ENCODE measurements at regions not wholly inside any gene's neighbourhood (a gene's known extent, or its start where the extent isn't known, plus 50 kb on each side); places are given as distances from the start of the nearest gene placed in this dataset.

DNA sequence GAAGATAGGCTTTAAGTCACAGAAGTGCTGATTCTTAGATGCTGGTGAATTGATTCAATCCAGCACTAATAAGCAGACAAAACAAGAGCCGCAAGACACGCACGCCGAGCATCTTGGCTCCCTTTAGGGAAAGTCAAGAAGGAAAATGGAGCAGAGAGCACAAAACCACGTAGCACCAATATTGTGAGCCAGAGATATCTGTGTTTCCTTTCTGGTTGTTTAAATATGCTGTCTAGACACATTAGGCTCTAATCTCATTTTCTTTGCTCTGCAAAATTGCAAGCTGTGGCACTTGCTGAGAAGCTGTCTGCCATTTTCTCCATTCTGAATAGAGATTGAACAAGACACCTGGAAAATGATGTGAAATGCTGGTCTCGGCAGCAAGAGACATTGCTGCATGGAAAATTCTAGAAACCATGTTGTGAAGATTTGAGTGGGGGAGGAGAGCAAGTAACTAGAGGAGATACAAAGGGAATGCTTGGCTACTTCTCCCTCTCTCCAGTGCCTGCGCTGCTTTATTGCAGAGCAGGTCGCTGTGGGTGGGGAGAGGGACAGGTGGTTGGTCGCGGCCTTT is 336.3 kb downstream of the MED10 start:
- Mint-ChIP-seq H3K27ac (no peak overlapping the region), H3K4me1 (ENCODE audit: low read depth) (no peaks in the 10 kb centered on the region), H3K36me3 (ENCODE audit: low read depth) (no peaks in the 10 kb centered on the region), H3K9me3 (no peaks in the 10 kb centered on the region), H3K27me3 (ENCODE audit: insufficient read depth) (no peaks in the 10 kb centered on the region), H3K4me3 (no peak overlapping the region)
- intact Hi-C loops (cut with micrococcal nuclease), result no loop called here
- DNase-seq (ENCODE audit: low spot score), result no peak

DNA sequence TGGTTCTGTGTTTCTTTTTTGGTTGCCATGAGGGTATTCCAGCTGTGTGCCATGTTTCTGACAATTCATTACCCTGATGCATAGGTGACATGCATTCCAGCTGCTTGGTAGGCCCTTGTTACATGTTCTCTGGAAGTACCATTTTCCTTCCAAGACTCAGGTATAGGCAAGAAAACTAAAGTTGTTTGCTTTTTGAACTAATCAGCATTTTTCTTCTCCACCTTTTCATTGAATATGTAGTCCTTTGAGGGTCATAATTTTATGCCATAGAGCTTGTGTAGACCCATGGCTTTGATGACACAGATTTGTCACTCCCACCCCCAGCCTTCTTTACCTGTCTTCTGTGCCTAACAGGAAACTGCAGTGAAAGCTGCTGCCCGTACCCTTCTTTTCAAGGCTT is 339.2 kb downstream of the MED10 start:
- H3K9me3 Mint-ChIP-seq, result no peaks in the 10 kb centered on the region
- no peak for DNase-seq (ENCODE audit: low spot score)
- intact Hi-C loops (cut with micrococcal nuclease), result no loop called here
- H3K27ac Mint-ChIP-seq, result no peak overlapping the region
- no peaks in the 10 kb centered on the region for H3K4me1 Mint-ChIP-seq (ENCODE audit: low read depth)
- H3K36me3 Mint-ChIP-seq (ENCODE audit: low read depth), result no peaks in the 10 kb centered on the region
- H3K4me3 Mint-ChIP-seq, result no peak overlapping the region
- no peaks in the 10 kb centered on the region for H3K27me3 Mint-ChIP-seq (ENCODE audit: insufficient read depth)

DNA sequence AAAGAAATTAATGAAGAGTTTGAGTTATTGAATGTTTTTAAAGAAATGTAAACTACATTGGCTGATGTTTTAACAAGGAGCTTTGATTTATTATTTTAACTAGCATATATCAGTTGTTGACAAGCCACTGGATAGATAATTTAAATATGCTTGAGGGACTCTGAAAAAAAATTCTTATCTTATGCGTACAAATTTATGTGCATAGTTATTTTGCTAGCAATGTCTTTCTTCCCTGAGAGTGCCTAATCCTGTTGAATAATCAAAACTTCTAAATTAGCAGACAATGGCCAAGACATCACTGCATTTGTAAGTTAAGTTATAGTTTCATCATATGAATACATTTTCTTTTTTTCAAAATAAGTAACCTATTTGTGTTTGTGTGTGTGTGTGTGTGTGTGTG is 342.3 kb downstream of the MED10 start:
- no peaks in the 10 kb centered on the region for H3K4me1 Mint-ChIP-seq (ENCODE audit: low read depth)
- DNase-seq (ENCODE audit: low spot score), result no peak
- H3K36me3 Mint-ChIP-seq (ENCODE audit: low read depth), result no peaks in the 10 kb centered on the region
- no peak overlapping the region for H3K4me3 Mint-ChIP-seq
- H3K9me3 Mint-ChIP-seq, result no peaks in the 10 kb centered on the region
- no peak overlapping the region for H3K27ac Mint-ChIP-seq
- intact Hi-C loops (cut with micrococcal nuclease), result no loop called here
- no peaks in the 10 kb centered on the region for H3K27me3 Mint-ChIP-seq (ENCODE audit: insufficient read depth)

DNA sequence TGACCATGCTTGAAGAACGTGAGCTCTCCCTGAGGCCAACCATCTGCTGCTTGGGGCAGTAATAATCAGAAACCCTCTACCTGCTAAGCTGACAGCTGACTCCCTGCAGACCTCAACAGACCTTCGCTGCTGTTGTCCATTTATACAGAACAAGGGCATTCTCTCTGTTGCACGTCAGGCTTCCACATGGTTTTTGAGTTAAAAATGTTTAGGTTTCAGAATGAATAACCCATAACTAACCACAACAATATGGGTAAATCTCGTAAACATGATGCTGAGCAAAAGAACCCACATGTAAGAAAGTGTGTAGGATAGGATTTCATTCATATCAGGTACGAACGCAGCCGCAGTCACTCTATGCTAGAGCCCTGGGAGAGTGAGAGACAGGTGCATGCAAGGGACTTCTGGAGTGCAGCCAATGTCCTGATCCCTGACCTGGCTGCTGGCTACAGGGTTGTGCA is 348.5 kb downstream of the MED10 start:
- H3K4me1 Mint-ChIP-seq (ENCODE audit: low read depth), result no peaks in the 10 kb centered on the region
- H3K9me3 Mint-ChIP-seq, result no peaks in the 10 kb centered on the region
- no peak for DNase-seq (ENCODE audit: low spot score)
- no peaks in the 10 kb centered on the region for H3K36me3 Mint-ChIP-seq (ENCODE audit: low read depth)
- intact Hi-C loops (cut with micrococcal nuclease), result no loop called here
- no peak overlapping the region for H3K4me3 Mint-ChIP-seq
- no peak overlapping the region for H3K27ac Mint-ChIP-seq
- no peaks in the 10 kb centered on the region for H3K27me3 Mint-ChIP-seq (ENCODE audit: insufficient read depth)

DNA sequence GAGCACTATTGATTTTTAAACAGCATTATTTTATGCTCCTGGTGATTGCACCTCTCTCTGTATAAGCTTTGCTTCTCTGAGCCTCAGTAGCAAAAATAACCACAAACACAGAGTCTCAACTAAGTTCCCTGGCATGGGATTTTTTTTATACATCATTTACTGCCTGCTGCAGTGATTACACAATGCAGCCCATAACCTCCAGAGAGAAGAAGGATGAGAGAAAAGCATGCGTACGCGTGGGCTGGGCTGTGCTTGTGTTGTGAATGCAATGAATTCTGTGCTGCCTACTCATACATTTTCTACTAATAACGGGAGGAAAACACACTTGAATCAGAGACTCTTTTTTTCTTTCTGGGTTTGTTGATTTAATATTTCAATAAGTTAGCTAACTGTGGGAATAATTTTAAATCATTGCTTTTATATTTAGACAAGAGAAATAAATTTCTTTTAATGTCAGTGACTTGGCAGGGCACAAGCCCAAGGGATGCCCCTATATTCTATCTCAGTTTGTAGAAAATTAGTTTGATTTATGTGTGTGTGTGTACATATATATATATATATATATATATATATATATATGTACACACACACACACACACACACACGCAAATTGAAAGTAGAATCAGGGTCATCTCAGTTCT is 351.5 kb downstream of the MED10 start:
- no peak overlapping the region for H3K27ac Mint-ChIP-seq
- intact Hi-C loops (cut with micrococcal nuclease), result no loop called here
- DNase-seq (ENCODE audit: low spot score), result no peak
- no peaks in the 10 kb centered on the region for H3K4me1 Mint-ChIP-seq (ENCODE audit: low read depth)
- H3K4me3 Mint-ChIP-seq, result no peak overlapping the region
- H3K27me3 Mint-ChIP-seq (ENCODE audit: insufficient read depth), result no peaks in the 10 kb centered on the region
- no peaks in the 10 kb centered on the region for H3K9me3 Mint-ChIP-seq
- H3K36me3 Mint-ChIP-seq (ENCODE audit: low read depth), result no peaks in the 10 kb centered on the region

- intact Hi-C loops (cut with micrococcal nuclease), result no loop called here
- H3K27me3 Mint-ChIP-seq (ENCODE audit: insufficient read depth), result no peaks in the 10 kb centered on the region
- H3K36me3 Mint-ChIP-seq (ENCODE audit: low read depth), result no peaks in the 10 kb centered on the region
- no peaks in the 10 kb centered on the region for H3K4me1 Mint-ChIP-seq (ENCODE audit: low read depth)
- no peak overlapping the region for H3K27ac Mint-ChIP-seq
- no peak for DNase-seq (ENCODE audit: low spot score)
- no peak overlapping the region for H3K4me3 Mint-ChIP-seq
- no peaks in the 10 kb centered on the region for H3K9me3 Mint-ChIP-seq
Measured at GRCh38 chr5:6019612-6020011, 358.7 kb downstream of the MED10 start.

DNA sequence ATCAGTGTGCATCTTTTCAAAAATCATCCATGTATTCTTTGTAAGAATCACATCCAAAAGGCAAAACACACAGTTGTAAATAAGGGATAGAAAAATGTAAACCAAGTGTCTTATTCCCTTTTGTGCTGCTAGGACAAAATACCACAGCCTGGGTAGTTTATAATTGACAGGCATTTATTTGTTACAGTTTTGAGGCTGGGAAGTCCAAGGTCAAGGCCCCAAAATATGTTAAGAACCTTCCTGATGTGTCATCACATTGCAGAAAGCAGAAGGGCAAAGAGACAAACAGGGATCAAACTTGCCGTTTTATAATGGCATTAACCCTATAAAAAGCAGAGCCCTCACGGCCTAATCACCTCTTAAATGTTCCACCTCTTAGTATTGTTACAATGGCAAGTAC is 364.8 kb downstream of the MED10 start:
- Mint-ChIP-seq H3K4me1 (ENCODE audit: low read depth) (no peaks in the 10 kb centered on the region), H3K27ac (no peak overlapping the region), H3K36me3 (ENCODE audit: low read depth) (no peaks in the 10 kb centered on the region), H3K27me3 (ENCODE audit: insufficient read depth) (no peaks in the 10 kb centered on the region), H3K4me3 (no peak overlapping the region), H3K9me3 (no peaks in the 10 kb centered on the region)
- no peak for DNase-seq (ENCODE audit: low spot score)
- intact Hi-C loops (cut with micrococcal nuclease), result no loop called here

DNA sequence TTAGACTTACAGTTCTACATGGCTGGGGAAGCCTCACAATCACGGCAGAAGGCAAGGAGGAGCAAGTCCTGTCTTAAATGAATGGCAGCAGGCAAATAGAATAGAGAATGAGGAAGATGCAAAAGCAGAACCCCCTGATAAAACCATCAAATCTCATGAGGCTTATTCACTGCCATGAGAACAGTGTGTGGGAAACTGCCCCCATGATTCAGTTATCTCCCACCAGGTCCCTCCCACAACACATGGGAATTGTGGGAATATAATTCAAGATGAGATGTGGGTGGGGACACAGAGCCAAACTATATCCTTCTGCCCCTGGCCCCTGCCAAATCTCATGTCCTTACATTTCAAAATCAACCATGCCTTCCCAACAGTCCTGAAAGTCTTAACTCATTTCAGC is 367.1 kb downstream of the MED10 start:
- intact Hi-C loops (cut with micrococcal nuclease), result no loop called here
- Mint-ChIP-seq H3K27me3 (ENCODE audit: insufficient read depth) (no peaks in the 10 kb centered on the region), H3K4me1 (ENCODE audit: low read depth) (no peaks in the 10 kb centered on the region), H3K4me3 (no peak overlapping the region), H3K27ac (no peak overlapping the region), H3K36me3 (ENCODE audit: low read depth) (no peaks in the 10 kb centered on the region), H3K9me3 (no peaks in the 10 kb centered on the region)
- no peak for DNase-seq (ENCODE audit: low spot score)

- H3K9me3 Mint-ChIP-seq, result no peaks in the 10 kb centered on the region
- intact Hi-C loops (cut with micrococcal nuclease), result no loop called here
- H3K27ac Mint-ChIP-seq, result no peak overlapping the region
- H3K4me1 Mint-ChIP-seq (ENCODE audit: low read depth), result no peaks in the 10 kb centered on the region
- H3K4me3 Mint-ChIP-seq, result no peak overlapping the region
- DNase-seq (ENCODE audit: low spot score), result no peak
- no peaks in the 10 kb centered on the region for H3K36me3 Mint-ChIP-seq (ENCODE audit: low read depth)
- no peaks in the 10 kb centered on the region for H3K27me3 Mint-ChIP-seq (ENCODE audit: insufficient read depth)
Measured at GRCh38 chr5:6006838-6007314, 371.5 kb downstream of the MED10 start.

DNA sequence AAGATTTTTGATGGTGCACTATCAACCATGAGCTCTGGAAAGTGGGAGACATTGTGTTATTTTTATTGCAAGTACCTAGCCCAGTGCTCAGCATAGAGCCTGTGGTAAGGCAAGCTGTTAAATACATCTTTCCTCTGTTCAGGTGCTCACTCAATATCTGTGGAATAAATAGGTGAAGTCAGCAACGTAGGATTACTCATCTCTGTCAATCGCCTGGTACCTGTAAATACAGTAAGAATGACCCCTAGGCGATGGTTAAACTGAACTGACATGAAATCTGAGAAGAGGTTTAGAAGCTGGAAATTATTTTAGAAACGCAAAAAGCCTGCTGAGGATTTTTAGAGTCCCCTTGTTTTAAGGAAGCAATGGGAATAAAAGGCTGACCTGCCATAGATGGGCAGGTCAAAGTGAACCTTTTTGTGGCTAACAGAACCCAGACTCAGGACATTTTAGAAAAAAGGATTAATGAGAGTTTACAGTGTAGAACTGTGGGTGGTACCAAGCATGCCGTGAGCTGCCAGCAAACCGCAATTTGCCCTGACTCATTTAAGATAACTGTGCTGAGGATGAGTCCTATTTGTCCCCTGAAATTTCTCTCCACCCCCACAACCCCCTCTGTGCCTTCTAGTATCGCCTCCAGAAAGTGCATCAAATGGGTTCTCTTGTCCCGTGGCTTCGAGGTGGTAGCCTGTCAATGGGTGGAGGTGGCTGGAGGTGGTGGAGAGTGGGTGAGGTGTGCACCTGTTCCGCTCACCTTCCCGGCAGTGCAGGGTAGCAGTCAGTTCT is 375.1 kb downstream of the MED10 start:
- Mint-ChIP-seq H3K27me3 (ENCODE audit: insufficient read depth) (no peaks in the 10 kb centered on the region), H3K27ac (no peak overlapping the region), H3K4me1 (ENCODE audit: low read depth) (no peaks in the 10 kb centered on the region), H3K9me3 (no peaks in the 10 kb centered on the region), H3K36me3 (ENCODE audit: low read depth) (no peaks in the 10 kb centered on the region), H3K4me3 (no peak overlapping the region)
- DNase-seq (ENCODE audit: low spot score), result no peak
- intact Hi-C loops (cut with micrococcal nuclease), result no loop called here

DNA sequence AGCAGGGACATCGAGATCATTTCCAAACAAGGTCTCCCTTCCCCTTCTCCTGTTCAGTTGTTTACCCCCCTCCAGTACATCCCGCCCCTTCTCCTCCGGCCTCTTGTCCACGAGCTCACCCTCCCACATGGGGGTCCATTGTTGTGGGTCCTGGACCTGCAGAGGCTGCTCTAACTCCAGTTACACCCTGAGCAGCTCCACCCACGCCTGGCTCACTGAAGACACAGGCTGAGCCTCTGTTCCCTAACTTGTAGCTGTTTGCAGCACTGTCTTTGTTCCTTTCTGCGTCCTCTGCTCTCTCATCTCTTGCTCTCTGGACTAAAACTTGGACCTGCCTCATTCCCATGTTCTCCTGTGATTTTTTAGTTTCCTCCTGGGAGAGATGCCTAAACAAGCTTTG is 377.5 kb downstream of the MED10 start:
- no peak overlapping the region for H3K4me3 Mint-ChIP-seq
- H3K9me3 Mint-ChIP-seq, result peaks cover 12% of the 10 kb centered on the region
- H3K27me3 Mint-ChIP-seq (ENCODE audit: insufficient read depth), result no peaks in the 10 kb centered on the region
- no peak overlapping the region for H3K27ac Mint-ChIP-seq
- no peaks in the 10 kb centered on the region for H3K36me3 Mint-ChIP-seq (ENCODE audit: low read depth)
- intact Hi-C loops (cut with micrococcal nuclease), result no loop called here
- no peak for DNase-seq (ENCODE audit: low spot score)
- no peaks in the 10 kb centered on the region for H3K4me1 Mint-ChIP-seq (ENCODE audit: low read depth)

GRCh38 chr5:5995819-5996218 is 382.5 kb downstream of the MED10 start:
- Mint-ChIP-seq H3K4me3 (no peak overlapping the region), H3K36me3 (ENCODE audit: low read depth) (no peaks in the 10 kb centered on the region), H3K27ac (no peak overlapping the region), H3K9me3 (peaks cover 26% of the 10 kb centered on the region), H3K27me3 (ENCODE audit: insufficient read depth) (no peaks in the 10 kb centered on the region), H3K4me1 (ENCODE audit: low read depth) (no peaks in the 10 kb centered on the region)
- intact Hi-C loops (cut with micrococcal nuclease), result no loop called here
- no peak for DNase-seq (ENCODE audit: low spot score)

DNA sequence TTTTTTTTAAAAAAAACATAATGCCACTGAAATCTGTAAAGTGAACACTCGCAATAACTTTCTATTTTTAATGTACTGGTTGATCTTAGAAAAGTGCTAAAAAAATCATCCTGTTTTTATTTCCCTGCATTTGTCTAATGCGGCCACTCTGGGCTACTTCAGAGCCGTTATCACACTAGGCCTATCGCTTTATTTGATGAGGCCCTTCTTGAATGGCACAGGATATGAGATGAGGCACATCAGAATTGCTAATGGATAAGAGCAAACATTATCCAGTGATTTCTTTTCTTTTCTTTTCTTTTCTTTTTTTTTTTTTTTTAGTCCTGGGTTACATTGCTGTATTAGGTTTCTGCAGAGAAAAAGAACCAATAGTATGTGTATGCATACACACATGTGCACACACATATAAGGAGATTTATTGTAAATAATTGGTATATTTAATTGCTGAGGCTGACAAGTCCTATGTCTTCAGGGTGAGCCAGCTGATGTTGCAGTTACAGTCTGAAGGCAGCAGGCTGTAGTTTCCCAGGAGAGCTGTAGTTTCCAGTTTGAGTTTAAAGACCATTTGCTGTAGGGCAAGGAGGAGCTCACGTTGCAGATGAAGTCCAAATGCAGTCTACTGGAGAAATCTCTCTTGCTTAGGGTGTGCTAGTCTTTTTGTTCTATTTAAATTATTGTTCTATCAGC is 391.7 kb downstream of the MED10 start:
- intact Hi-C loops (cut with micrococcal nuclease), result no loop called here
- H3K4me3 Mint-ChIP-seq, result no peak overlapping the region
- H3K36me3 Mint-ChIP-seq (ENCODE audit: low read depth), result no peaks in the 10 kb centered on the region
- DNase-seq (ENCODE audit: low spot score), result no peak
- H3K4me1 Mint-ChIP-seq (ENCODE audit: low read depth), result no peaks in the 10 kb centered on the region
- no peak overlapping the region for H3K27ac Mint-ChIP-seq
- no peaks in the 10 kb centered on the region for H3K27me3 Mint-ChIP-seq (ENCODE audit: insufficient read depth)
- no peaks in the 10 kb centered on the region for H3K9me3 Mint-ChIP-seq

Measured in activated T-helper 1 cell treated with anti-CD3 and anti-CD28 coated beads, Interleukin-12 subunit alpha, Interleukin-12 subunit beta, Interleukin-2, Interleukin-4 antibody, amounts not matched to agents 30 ng/mL and 10 ng/mL and 1 ng/mL, durations not matched to agents 14 hours and 24 hours and 36 hours (primary cell).